GM10266 (cell line): ENCODE measurements at regions not wholly inside any gene's neighbourhood (a gene's known extent, or its start where the extent isn't known, plus 50 kb on each side); places are given as distances from the start of the nearest gene placed in this dataset.

Source experiments
- DNase-seq: peaks from one replicate; pipeline ENCODE4 v3.0.0; 2012; ENCODE audit errors: extremely low spot score
- TF ChIP-seq, protein P1 (sequence below): IDR thresholded peaks from 2 replicates; pipeline ENCODE4 v1.5.1; 2012; ENCODE audit warnings: mild to moderate bottlenecking, low read depth; ENCODE audit not compliant: control insufficient read depth, insufficient read depth; ENCODE audit errors: missing control alignments

DNA sequence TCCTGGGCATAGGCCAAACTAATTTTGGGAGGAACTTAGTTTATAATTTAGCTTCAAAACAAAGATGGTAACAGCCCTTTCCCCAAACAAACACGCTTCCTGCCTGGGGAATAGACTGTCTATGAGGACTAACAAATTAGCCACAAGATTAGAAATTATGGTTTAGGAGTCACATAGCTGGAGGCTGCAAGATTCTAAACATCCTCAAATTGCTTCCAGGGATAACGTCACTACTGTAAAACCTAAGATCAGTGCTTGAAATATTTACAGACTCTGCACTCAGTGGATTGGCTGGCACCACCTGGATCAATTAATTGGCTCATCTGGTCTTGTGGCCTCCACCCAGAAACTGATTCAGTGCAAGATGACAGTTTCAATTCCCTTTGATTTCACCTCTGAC, 118.0 kb upstream of the TACR1 start:
- DNase-seq: no peak
- TF ChIP-seq, protein P1, sequence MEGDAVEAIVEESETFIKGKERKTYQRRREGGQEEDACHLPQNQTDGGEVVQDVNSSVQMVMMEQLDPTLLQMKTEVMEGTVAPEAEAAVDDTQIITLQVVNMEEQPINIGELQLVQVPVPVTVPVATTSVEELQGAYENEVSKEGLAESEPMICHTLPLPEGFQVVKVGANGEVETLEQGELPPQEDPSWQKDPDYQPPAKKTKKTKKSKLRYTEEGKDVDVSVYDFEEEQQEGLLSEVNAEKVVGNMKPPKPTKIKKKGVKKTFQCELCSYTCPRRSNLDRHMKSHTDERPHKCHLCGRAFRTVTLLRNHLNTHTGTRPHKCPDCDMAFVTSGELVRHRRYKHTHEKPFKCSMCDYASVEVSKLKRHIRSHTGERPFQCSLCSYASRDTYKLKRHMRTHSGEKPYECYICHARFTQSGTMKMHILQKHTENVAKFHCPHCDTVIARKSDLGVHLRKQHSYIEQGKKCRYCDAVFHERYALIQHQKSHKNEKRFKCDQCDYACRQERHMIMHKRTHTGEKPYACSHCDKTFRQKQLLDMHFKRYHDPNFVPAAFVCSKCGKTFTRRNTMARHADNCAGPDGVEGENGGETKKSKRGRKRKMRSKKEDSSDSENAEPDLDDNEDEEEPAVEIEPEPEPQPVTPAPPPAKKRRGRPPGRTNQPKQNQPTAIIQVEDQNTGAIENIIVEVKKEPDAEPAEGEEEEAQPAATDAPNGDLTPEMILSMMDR: no peak

DNA sequence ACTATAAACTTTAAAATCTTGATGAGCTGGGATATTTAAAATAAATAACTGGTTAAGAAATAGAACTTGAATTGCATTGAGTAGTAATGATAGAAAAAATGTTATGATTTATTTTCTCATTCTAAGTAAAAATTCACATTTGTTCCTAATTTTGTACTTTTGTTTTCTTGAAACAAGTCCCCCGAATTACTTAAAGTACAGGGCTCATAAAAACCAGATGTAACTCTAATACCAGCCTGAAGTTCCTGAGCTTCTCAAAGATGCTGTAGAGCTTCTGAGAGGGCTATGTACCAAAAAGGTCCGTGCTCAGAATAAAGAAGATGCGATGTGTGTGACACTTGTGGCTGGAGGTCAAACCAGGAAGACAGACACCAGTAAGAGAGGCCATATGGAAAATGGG, 116.1 kb upstream of the TACR1 start:
- TF ChIP-seq, protein P1: no peak
- no peak for DNase-seq

DNA sequence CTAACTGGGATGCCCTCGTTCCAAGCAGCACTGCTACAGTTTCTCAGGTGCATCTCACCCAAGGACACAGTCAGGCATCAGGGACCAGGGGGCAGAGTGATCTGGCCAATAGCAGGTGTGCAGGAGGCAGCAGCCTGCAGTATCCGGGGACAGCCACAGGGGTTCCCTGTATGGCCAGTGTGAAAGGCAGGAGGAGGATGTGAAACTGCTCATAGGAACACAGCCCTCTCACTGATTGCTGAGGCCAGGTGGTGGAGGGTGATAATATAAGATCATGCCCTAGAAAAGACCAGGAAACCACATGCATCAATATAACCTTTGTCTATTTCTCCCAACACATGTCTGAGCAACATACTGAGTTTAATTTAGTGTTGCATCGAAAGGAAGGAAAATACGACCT, 112.7 kb upstream of the TACR1 start:
- peak; percentile 74 for DNase-seq
- TF ChIP-seq, protein P1: peak; percentile 65

DNA sequence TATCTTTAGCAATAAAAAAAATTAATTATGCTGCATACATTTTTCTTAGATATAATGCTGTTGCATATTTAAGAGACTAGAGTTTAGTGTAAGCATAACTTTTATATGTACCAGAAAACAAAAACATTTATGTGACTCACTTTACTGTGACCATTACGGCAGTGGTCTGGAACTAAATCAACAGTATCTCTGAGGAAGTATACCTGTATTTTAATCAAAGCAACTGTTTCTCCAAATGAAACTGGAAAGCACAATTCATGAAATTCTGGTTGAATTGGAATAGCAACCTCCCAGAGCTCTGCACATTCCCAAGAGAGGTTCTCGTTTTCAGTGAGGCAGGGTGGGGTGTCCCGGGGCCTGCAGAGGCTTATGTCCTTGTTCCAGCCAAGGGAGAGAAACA, 112.2 kb upstream of the TACR1 start:
- no peak for DNase-seq
- TF ChIP-seq, protein P1: no peak

DNA sequence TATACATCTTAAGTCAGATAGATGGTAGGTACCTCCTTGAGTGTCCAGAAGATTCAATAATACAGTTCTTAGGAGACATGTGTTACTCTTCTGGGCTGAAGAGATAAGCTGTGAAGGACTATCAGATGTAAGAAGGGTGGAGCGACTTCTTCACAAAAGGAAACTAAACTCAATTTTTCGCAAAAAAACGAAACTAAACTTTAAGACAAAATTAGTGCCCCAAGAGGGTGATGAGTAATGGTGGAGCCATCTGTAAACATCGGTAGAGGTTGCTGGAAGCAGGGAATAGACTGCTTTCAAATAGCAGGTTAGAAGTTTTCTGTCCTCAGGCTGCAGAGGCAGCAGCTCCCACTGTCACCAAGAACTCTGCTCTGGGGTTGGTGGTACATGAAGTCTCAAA, 111.6 kb upstream of the TACR1 start:
- TF ChIP-seq, protein P1: no peak
- DNase-seq: no peak

DNA sequence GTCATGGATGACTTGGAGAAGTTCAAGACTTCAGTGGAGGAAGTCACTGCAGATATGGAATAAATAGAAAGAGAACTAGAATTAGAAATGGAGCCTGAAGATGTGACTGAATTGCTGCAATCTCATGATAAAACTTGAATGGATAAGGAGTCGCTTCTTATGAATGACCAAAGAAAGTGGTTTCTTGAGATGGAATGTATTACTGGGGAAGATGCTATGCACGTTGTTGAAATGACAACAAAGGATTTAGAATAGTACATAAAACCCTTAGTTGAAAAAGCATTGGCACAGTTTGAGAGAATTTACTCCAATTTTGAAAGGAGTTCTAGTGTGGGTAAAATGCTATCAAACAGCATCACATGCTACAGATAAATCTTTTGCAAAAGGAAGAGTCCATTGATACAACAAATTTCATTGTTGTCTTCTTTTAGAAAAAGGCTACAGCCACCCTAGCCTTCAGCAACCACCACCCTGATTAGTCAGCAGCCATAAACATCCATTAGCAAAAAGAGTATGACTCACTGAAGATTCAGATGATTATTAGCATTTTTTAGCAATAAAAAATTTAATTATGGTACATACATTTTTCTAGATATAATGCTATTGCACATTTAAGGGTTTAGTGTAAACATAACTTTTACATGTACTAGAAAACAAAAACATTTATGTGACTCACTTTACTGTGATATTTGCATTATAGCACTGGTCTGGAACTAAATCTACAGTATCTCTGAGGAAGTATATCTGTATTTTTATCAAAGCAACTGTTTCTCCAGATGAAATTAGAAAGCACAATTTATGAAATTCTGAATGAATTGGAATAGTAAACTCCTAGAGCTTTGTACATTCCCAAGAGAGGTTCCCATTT, 110.5 kb upstream of the TACR1 start:
- TF ChIP-seq, protein P1: no peak
- DNase-seq: no peak

DNA sequence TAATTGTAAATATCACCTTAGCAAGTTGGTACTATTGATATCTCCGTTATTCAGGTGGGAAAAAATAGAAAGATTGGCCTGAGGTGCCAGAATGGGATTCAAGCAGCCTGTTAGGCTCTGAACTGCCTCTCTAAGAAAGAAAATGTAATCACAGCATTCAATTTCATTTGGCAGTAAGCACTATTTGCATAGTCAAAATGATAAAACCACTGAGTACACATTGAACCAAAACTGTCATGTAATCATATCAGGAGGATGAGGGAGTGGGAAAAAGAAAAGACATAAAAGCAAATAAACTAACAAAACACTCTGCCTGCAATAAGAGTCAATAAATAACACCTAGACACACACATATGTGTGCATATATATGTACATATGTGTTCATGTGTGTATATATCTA, 103.9 kb upstream of the TACR1 start:
- TF ChIP-seq, protein P1: no peak
- no peak for DNase-seq
